ENCODE measurements at regions not wholly inside any gene's neighbourhood (a gene's known extent, or its start where the extent isn't known, plus 50 kb on each side); places are given as distances from the start of the nearest gene placed in this dataset.

- peak; percentile 49 for TF ChIP-seq CTCF (IDR thresholded peaks at IDR 0.05; ENCODE audit: partially characterized antibody, unreplicated experiment)
- no peak for DNase-seq
- Mint-ChIP-seq H3K27me3 (ENCODE audit: unreplicated experiment) (peaks cover 2% of the 10 kb centered on the region), H3K4me3 (ENCODE audit: unreplicated experiment) (no peak overlapping the region), H3K27ac (ENCODE audit: unreplicated experiment) (no peak overlapping the region), H3K4me1 (ENCODE audit: low read depth, unreplicated experiment) (peaks cover 6% of the 10 kb centered on the region), H3K36me3 (ENCODE audit: unreplicated experiment) (no peaks in the 10 kb centered on the region), H3K9me3 (ENCODE audit: unreplicated experiment) (no peaks in the 10 kb centered on the region)
Observed at GRCh38 chr1:110766336-110766647, 91.6 kb upstream of the KCNA3 start.

GRCh38 chr1:110765640-110766335 lies 91.0 kb upstream of the KCNA3 start:
- Mint-ChIP-seq H3K9me3 (ENCODE audit: unreplicated experiment) (no peaks in the 10 kb centered on the region), H3K36me3 (ENCODE audit: unreplicated experiment) (no peaks in the 10 kb centered on the region), H3K4me1 (ENCODE audit: low read depth, unreplicated experiment) (peaks cover 6% of the 10 kb centered on the region), H3K27me3 (ENCODE audit: unreplicated experiment) (peaks cover 2% of the 10 kb centered on the region), H3K4me3 (ENCODE audit: unreplicated experiment) (no peak overlapping the region), H3K27ac (ENCODE audit: unreplicated experiment) (no peak overlapping the region)
- TF ChIP-seq CTCF (IDR thresholded peaks at IDR 0.05; ENCODE audit: partially characterized antibody, unreplicated experiment), result peak; percentile 91
- no peak for DNase-seq

- no peak for DNase-seq
- H3K4me3 Mint-ChIP-seq (ENCODE audit: unreplicated experiment), result no peak overlapping the region
- H3K36me3 Mint-ChIP-seq (ENCODE audit: unreplicated experiment), result no peaks in the 10 kb centered on the region
- H3K27me3 Mint-ChIP-seq (ENCODE audit: unreplicated experiment), result peaks cover 2% of the 10 kb centered on the region
- H3K9me3 Mint-ChIP-seq (ENCODE audit: unreplicated experiment), result no peaks in the 10 kb centered on the region
- H3K4me1 Mint-ChIP-seq (ENCODE audit: low read depth, unreplicated experiment), result peaks cover 8% of the 10 kb centered on the region
- TF ChIP-seq CTCF (IDR thresholded peaks at IDR 0.05; ENCODE audit: partially characterized antibody, unreplicated experiment), result no peak
- H3K27ac Mint-ChIP-seq (ENCODE audit: unreplicated experiment), result no peak overlapping the region
Observed at GRCh38 chr1:110763149-110763548, 88.4 kb upstream of the KCNA3 start.

GRCh38 chr1:110760321-110760720 lies 85.6 kb upstream of the KCNA3 start:
- H3K27me3 Mint-ChIP-seq (ENCODE audit: unreplicated experiment), result peaks cover 9% of the 10 kb centered on the region
- TF ChIP-seq CTCF (IDR thresholded peaks at IDR 0.05; ENCODE audit: partially characterized antibody, unreplicated experiment), result no peak
- H3K27ac Mint-ChIP-seq (ENCODE audit: unreplicated experiment), result no peak overlapping the region
- no peaks in the 10 kb centered on the region for H3K36me3 Mint-ChIP-seq (ENCODE audit: unreplicated experiment)
- peaks cover 11% of the 10 kb centered on the region for H3K9me3 Mint-ChIP-seq (ENCODE audit: unreplicated experiment)
- H3K4me3 Mint-ChIP-seq (ENCODE audit: unreplicated experiment), result no peak overlapping the region
- peaks cover 18% of the 10 kb centered on the region for H3K4me1 Mint-ChIP-seq (ENCODE audit: low read depth, unreplicated experiment)
- DNase-seq, result no peak

- TF ChIP-seq CTCF (IDR thresholded peaks at IDR 0.05; ENCODE audit: partially characterized antibody, unreplicated experiment), result no peak
- no peaks in the 10 kb centered on the region for H3K36me3 Mint-ChIP-seq (ENCODE audit: unreplicated experiment)
- peaks cover 36% of the 10 kb centered on the region for H3K4me1 Mint-ChIP-seq (ENCODE audit: low read depth, unreplicated experiment)
- H3K27me3 Mint-ChIP-seq (ENCODE audit: unreplicated experiment), result peaks cover 7% of the 10 kb centered on the region
- peak overlapping the region; percentile 35 for H3K4me3 Mint-ChIP-seq (ENCODE audit: unreplicated experiment)
- H3K27ac Mint-ChIP-seq (ENCODE audit: unreplicated experiment), result peak overlapping the region; percentile 90
- peaks cover 15% of the 10 kb centered on the region for H3K9me3 Mint-ChIP-seq (ENCODE audit: unreplicated experiment)
- peak; percentile 91 for DNase-seq
Observed at GRCh38 chr1:110756506-110756905, 81.8 kb upstream of the KCNA3 start.
